ENCODE measurements at regions not wholly inside any gene's neighbourhood (a gene's known extent, or its start where the extent isn't known, plus 50 kb on each side); places are given as distances from the start of the nearest gene placed in this dataset.
"Not testable (repeated sequence)": the region's sequence is repeated elsewhere in the genome, so short reads cannot be mapped to it uniquely, and the experiment has no call there.

DNA sequence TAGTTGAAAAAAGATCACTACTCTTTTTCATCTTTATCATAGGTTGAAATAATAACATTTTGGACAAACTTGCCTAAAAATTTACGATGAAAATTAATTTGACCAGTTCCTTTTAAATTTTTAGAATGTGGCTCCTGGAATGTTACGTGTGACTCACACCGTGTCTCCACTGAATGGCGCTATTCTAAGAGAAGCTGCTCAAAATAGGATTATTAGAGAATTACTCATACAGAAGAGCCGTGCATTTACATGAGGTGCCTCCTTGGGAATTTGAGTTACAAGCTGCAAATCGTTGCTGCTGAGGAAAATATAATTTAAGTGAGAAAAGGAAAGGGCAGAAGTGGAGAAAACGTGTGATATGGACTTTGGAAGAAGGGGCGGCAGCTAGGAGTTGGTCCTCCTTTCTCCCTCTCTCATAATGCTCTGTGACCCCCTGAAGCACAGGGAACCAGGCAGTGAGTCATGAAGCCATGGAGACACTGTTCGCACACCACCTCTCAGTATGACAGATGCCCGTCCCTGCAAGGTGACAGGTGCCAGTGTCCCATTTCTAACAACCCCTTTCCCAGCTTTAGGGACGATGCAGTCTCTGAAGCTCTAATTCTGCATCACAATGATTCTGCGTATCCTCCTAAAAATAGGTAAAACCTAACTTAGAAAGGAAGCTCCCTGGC, 323.2 kb upstream of the COBL start:
- DNase-seq, result no peak

- DNase-seq, result no peak
Observed at GRCh38 chr7:51636503-51636902, 319.9 kb upstream of the COBL start.

DNA sequence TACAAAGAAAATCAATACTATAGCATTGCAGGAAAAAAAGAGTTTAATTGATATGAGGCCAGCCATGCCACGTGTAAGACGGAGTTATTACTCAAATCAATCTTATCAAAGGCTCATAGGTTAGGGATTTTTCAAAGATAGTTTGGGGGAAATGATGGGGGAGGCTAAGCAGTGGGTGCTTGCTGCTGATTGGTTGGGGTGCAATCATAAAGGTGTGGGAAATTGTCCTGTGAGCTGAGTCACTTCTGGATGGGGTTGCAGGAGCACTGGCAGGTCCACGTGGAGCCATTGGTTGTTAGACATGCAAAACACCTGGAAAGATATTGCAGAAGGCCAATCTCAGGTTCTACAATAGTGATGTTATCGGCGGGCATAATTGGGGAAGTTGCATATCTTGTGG, 319.2 kb upstream of the COBL start:
- DNase-seq, result no peak

DNA sequence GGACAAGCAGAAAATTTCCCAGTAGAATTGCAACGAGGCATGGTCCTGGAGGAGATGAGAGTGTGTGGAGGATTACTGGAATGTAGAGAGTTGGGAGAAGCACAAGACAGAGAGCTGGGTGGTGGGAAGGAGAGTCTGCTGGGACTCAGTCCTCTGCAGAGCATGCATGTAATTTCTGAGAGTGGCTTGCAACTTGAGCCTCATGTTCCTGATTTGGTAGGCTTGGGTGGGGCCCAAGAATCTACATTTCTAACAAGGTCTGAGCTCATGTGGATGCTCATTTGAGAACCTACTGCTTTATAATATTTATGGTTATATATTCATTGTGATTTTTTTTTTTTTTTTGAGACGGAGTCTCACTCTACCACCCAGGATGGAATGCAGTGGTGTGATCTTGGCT, 317.9 kb upstream of the COBL start:
- DNase-seq, result no peak

DNA sequence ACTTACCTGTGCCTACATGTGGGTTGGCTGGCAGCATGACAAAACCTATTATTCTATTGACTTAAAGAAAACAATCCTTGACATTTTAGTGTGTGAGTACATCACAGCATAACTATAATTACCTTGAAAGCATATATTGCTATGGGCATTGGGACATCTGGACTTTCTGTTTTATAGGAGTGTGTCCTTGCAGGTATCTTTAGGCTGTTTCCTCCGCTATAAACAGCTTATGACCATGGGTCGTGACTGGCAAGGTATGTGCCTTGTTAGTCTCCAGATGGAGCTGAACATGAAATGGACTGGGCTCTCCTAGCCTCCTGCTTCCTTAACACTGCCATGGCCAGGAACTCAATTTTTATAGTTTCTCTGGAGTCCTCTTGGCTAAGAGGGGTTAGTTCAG, 317.4 kb upstream of the COBL start:
- DNase-seq, result no peak

- DNase-seq, result no peak
Observed at GRCh38 chr7:51633596-51633995, 317.0 kb upstream of the COBL start.

- DNase-seq, result no peak
Observed at GRCh38 chr7:51633006-51633405, 316.4 kb upstream of the COBL start.

DNA sequence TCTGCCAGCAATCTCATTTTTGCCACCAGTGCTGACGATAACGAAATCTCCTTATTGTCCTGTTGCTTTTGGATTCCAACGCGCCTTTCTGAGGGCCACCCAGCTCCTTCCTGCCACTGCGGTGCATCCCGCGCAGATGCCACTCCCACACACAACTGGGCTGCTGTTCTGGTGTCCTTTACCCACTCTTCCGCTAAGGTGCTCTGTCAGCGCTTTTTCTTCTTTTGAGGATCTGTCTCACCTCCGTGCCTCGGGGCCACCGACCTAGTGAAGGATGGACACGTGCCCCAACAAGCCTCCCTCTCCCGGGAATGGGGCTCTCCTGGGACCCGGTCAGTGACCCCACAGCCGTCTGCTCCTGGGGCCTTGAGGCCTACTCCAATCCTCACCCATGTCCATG, 314.3 kb upstream of the COBL start:
- DNase-seq, result no peak

DNA sequence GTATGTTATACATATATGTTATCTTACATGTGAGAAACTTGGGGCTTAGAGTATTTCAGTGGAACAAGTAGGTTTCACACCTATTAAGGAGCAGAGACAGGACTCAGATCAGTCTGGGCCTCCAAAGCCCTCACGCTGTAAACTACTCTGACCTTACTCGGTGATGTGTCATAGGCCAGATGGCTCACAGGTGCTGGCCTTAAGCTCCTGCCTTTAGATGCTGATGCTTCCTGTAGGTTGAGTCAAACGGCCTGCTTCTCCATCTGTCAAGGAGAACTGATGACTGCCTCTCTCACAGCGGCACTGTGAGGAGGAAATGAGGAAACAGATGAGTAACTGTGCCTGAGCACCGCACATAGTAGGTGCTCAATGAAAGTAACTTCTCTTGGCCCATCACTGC, 312.6 kb upstream of the COBL start:
- no peak for DNase-seq

- DNase-seq, result no peak
Observed at GRCh38 chr7:51621956-51622355, 305.3 kb upstream of the COBL start.

DNA sequence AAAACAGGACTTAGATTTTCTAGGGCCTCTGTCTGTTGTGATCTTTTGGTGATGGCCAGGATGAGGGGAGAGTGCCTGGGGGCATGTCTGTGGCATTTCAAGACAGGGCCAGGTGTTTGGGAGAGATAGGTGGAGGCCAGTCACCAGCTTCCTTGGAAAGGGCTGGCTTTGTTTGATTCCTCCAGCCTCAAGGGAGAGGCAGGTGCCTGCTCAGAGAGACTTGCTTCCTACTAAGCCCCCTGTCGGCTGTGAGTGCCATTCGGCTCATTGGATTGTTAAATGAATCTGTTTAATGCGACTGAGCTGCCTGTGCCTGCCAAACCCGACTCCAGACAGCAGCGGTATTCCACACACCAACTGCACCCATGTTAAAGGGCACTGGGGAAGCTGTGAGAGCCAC, 304.1 kb upstream of the COBL start:
- no peak for DNase-seq

DNA sequence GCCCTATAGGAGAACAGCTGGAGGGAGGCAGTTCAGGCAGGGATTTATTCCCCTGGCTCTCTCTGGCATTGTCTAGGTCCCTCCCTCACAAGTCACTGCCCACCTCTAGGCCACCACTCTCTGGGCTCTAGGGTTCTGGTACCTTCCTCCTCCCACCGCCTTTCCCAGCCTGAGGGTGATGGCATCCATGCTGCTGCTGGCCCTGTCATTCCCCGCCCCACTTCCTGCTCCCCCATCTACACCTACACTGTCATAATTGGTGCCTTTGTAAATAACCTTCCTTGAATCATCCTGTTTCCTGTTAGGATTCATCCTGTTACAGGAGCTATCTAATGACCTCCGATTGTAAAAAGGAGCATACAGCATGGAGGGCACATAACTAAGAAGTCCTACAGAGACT, 303.3 kb upstream of the COBL start:
- no peak for DNase-seq

DNA sequence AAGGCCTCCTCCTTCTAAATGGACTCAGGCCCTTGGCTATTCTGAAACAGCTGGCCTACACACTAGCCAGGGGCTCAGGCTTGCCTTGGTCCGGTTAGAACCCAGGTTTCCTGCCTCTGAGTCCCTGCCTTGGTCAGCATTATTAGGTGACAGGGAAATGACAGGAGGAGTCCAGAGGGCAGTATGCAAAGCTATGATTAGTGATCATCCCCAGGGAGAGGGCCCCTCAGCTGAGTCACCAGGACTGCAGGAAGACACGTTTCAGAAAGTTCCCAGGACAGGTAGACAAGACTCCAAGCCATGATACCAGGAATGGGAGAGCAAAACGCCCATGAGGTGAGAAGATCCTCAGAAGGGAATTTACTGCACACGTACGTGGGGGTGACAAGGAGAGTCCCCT, 301.1 kb upstream of the COBL start:
- no peak for DNase-seq

- no peak for DNase-seq
Observed at GRCh38 chr7:51613911-51614357, 297.3 kb upstream of the COBL start.

DNA sequence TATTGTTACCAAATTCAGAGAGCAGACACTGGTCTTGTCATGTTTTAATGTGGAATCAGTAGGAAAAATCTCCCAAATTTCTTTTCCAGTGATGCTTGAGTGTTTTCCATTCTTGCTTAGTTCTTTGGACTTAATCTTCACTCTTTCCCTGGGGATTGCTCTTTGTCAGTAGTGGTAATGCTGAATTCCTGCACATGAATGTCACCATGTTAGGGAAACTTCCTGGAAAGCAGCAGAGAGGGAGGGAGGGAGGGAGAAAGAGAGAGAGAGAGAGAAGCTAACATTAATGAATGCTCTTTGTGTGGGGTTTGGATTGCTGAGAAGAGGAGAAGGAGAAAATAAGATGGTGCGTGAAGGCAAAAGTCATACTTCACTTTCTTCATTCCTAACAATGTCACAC, 295.3 kb upstream of the COBL start:
- DNase-seq, result no peak

GRCh38 chr7:51607447-51607846, 290.8 kb upstream of the COBL start:
- DNase-seq, result no peak

GRCh38 chr7:51606601-51607154, 290.1 kb upstream of the COBL start:
- no peak for DNase-seq

GRCh38 chr7:51602376-51602775, 285.8 kb upstream of the COBL start:
- no peak for DNase-seq

DNA sequence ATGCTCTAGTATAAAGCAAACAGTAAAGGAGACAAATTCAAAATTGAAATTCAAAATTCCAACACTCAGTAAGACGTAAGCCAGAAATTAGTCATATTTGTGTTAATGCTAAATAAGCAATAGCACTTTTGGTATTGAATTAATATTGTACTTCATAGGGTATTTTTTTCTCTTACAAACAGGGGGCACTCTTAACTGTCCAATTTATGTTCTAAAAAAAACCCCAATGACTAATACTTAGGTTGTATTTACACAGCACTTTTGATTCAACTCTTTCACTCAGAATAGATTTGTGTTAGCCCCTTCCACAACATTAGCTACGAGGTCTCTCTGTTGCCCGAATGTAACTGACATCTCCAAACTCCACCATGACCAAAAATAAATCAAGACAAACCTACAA, 284.9 kb upstream of the COBL start:
- no peak for DNase-seq

DNA sequence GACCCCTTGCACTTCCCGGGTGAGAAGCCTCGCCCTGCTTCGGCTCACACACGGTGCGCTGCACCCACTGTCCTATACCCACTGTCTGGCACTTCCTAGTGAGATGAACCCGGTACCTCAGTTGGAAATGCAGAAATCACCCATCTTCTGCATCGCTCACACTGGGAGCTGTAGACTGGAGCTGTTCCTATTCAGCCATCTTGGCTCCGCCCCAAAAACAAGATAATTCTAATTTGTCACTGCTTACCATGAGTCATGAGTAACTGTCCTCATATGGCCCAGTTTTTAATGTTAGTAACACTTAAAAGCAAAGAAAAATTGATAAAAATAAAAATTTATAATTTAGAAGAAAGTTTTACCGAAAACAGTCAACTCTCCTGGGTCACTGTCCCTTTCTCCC, 283.3 kb upstream of the COBL start:
- not testable (repeated sequence) for DNase-seq

- no peak for DNase-seq
Observed at GRCh38 chr7:51593628-51594027, 277.0 kb upstream of the COBL start.

GRCh38 chr7:51592842-51593599, 276.4 kb upstream of the COBL start:
- no peak for DNase-seq

- no peak for DNase-seq
Observed at GRCh38 chr7:51591223-51591622, 274.6 kb upstream of the COBL start.

GRCh38 chr7:51590746-51591145, 274.1 kb upstream of the COBL start:
- no peak for DNase-seq
